HepG2 (cell line): ENCODE measurements at regions not wholly inside any gene's neighbourhood (a gene's known extent, or its start where the extent isn't known, plus 50 kb on each side); places are given as distances from the start of the nearest gene placed in this dataset.

Experiments
- CREM ChIP-seq, 2 experiments: sonication (generic) in 1 of 2; formaldehyde crosslinking in 1 of 2; IDR thresholded peaks; 2 replicates each; pipeline versions ENCODE4 v1.4.0 to v1.6.1; 2016 to 2020; ENCODE audit warnings: antibody characterized with exemption in 1 of 2, mild to moderate bottlenecking in 1 of 2, missing genetic modification reagents in 1 of 2
- FOXC1 ChIP-seq: sonication (generic); formaldehyde crosslinking; IDR thresholded peaks from 2 replicates; pipeline ENCODE4 v1.8.0; 2022; ENCODE audit warnings: mild to moderate bottlenecking, missing genetic modification reagents, borderline replicate concordance
- FOXJ3 ChIP-seq: sonication (generic); formaldehyde crosslinking; IDR thresholded peaks from 2 replicates; pipeline ENCODE4 v1.4.0; 2020; ENCODE audit warnings: missing genetic modification reagents, mild to moderate bottlenecking, borderline replicate concordance
- ISL2 ChIP-seq: sonication (generic); formaldehyde crosslinking; IDR thresholded peaks from 2 replicates; pipeline ENCODE4 v1.5.0; 2020; ENCODE audit warnings: missing genetic modification reagents
- ISX ChIP-seq: sonication (generic); formaldehyde crosslinking; conservative IDR thresholded peaks from 2 replicates; pipeline ENCODE4 v1.5.0; 2020; ENCODE audit warnings: missing genetic modification reagents
- JUN ChIP-seq: sonication (generic); formaldehyde crosslinking; IDR thresholded peaks from 2 replicates; pipeline ENCODE4 v1.4.0; 2020; ENCODE audit warnings: mild to moderate bottlenecking, missing genetic modification reagents
- JUND ChIP-seq: sonication (generic); formaldehyde crosslinking; IDR thresholded peaks from 2 replicates; pipeline ENCODE4 v1.8.0; 2022; ENCODE audit warnings: mild to moderate bottlenecking, missing genetic modification reagents
- MAFF ChIP-seq: IDR thresholded peaks from 2 replicates; pipeline ENCODE4 v1.6.1; 2011; ENCODE audit warnings: low read depth, low read length, improper control_type of control experiment
- NCOA2 ChIP-seq: sonication (generic); formaldehyde crosslinking; IDR thresholded peaks from 2 replicates; pipeline ENCODE4 v1.8.0; 2022; ENCODE audit warnings: inconsistent platforms
- SNRNP70 ChIP-seq: fragments of 200-400 bp; formaldehyde crosslinking; IDR thresholded peaks from 2 replicates; pipeline ENCODE4 v1.6.1; 2017; ENCODE audit warnings: mild to moderate bottlenecking, low read depth, low read length, moderate library complexity
- TBX2 ChIP-seq: sonication (generic); formaldehyde crosslinking; IDR thresholded peaks from 2 replicates; pipeline ENCODE4 v1.5.0; 2020; ENCODE audit warnings: missing genetic modification reagents, mild to moderate bottlenecking, borderline replicate concordance
- ZBTB38 ChIP-seq: sonication (generic); formaldehyde crosslinking; IDR thresholded peaks from 2 replicates; pipeline ENCODE4 v1.5.1; 2020; ENCODE audit warnings: mild to moderate bottlenecking, missing genetic modification reagents
- ZFP37 ChIP-seq: sonication (generic); formaldehyde crosslinking; IDR thresholded peaks from 2 replicates; pipeline ENCODE4 v1.4.0; 2020; ENCODE audit warnings: missing genetic modification reagents, borderline replicate concordance
- ZFY ChIP-seq: sonication (generic); formaldehyde crosslinking; IDR thresholded peaks from 2 replicates; pipeline ENCODE4 v1.4.0; 2020; ENCODE audit warnings: missing genetic modification reagents
- ZNF143 ChIP-seq: sonication (generic); formaldehyde crosslinking; IDR thresholded peaks from 2 replicates; pipeline ENCODE4 v1.4.0; 2020; ENCODE audit warnings: missing genetic modification reagents
- ZNF414 ChIP-seq: sonication (generic); formaldehyde crosslinking; IDR thresholded peaks from 2 replicates; pipeline ENCODE4 v1.5.0; 2020; ENCODE audit warnings: missing genetic modification reagents
- ZNF501 ChIP-seq: sonication (generic); formaldehyde crosslinking; IDR thresholded peaks from 2 replicates; pipeline ENCODE4 v1.5.1; 2020; ENCODE audit warnings: mild to moderate bottlenecking, moderate library complexity, missing genetic modification reagents
- ZNF546 ChIP-seq: sonication (generic); formaldehyde crosslinking; conservative IDR thresholded peaks from 2 replicates; pipeline ENCODE4 v1.8.1; 2023; ENCODE audit warnings: mild to moderate bottlenecking, missing genetic modification reagents
- ZNF616 ChIP-seq: sonication (generic); formaldehyde crosslinking; IDR thresholded peaks from 2 replicates; pipeline ENCODE4 v1.5.0; 2020; ENCODE audit warnings: low read depth, mild to moderate bottlenecking, missing genetic modification reagents
- ZNF772 ChIP-seq: sonication (generic); formaldehyde crosslinking; IDR thresholded peaks from 2 replicates; pipeline ENCODE4 v1.5.0; 2020; ENCODE audit warnings: mild to moderate bottlenecking, missing genetic modification reagents
- TF ChIP-seq, protein P1 (sequence below): sonication (generic); formaldehyde crosslinking; IDR thresholded peaks from 2 replicates; pipeline ENCODE4 v1.8.1; 2022; ENCODE audit warnings: low read depth, mild to moderate bottlenecking, missing genetic modification reagents
- TF ChIP-seq, protein P2 (sequence below): sonication (generic); formaldehyde crosslinking; IDR thresholded peaks from 2 replicates; pipeline ENCODE4 v1.4.0; 2020; ENCODE audit warnings: missing genetic modification reagents, borderline replicate concordance

GRCh38 chr13:26961890-26962615 lies 201.5 kb upstream of the GPR12 start (continued):
- TF ChIP-seq ZNF546 (CRISPR knock-in tag), result no peak
- peak; percentile 72 for TF ChIP-seq ZFY (CRISPR knock-in tag)
- peak; percentile 43; the same call in 1 of the 2 replicates for TF ChIP-seq ZNF414
- TF ChIP-seq ISL2 (CRISPR knock-in tag), result peak; percentile 69; the same call in 1 of the 2 replicates
- peak; percentile 62 for TF ChIP-seq JUND (CRISPR knock-in tag)
- TF ChIP-seq ZFP37 (CRISPR knock-in tag), result peak; percentile 76; the same call in 1 of the 2 replicates
- TF ChIP-seq, protein P1, sequence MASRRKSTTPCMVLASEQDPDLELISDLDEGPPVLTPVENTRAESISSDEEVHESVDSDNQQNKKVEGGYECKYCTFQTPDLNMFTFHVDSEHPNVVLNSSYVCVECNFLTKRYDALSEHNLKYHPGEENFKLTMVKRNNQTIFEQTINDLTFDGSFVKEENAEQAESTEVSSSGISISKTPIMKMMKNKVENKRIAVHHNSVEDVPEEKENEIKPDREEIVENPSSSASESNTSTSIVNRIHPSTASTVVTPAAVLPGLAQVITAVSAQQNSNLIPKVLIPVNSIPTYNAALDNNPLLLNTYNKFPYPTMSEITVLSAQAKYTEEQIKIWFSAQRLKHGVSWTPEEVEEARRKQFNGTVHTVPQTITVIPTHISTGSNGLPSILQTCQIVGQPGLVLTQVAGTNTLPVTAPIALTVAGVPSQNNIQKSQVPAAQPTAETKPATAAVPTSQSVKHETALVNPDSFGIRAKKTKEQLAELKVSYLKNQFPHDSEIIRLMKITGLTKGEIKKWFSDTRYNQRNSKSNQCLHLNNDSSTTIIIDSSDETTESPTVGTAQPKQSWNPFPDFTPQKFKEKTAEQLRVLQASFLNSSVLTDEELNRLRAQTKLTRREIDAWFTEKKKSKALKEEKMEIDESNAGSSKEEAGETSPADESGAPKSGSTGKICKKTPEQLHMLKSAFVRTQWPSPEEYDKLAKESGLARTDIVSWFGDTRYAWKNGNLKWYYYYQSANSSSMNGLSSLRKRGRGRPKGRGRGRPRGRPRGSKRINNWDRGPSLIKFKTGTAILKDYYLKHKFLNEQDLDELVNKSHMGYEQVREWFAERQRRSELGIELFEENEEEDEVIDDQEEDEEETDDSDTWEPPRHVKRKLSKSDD (CRISPR knock-in tag), result no peak
- TF ChIP-seq NCOA2 (CRISPR knock-in tag), result peak; percentile 52; the same call in 1 of the 2 replicates
- TF ChIP-seq ZNF143, result 0 out of 2 replicates have a peak, but pooled peaks have one; percentile 9
- TF ChIP-seq JUN, result peak; percentile 91
- peak; percentile 73 for TF ChIP-seq ZNF772 (CRISPR knock-in tag)
- TF ChIP-seq TBX2 (CRISPR knock-in tag), result peak; percentile 98
- TF ChIP-seq FOXJ3 (CRISPR knock-in tag), result peak; percentile 55; the same call in 1 of the 2 replicates
- peak; percentile 55; the same call in 1 of the 2 replicates for TF ChIP-seq CREM (IDR thresholded peaks at IDR 0.05)
- TF ChIP-seq CREM (CRISPR knock-in tag; IDR thresholded peaks at IDR 0.05), result no peak
- TF ChIP-seq ISX (CRISPR knock-in tag), result 0 out of 2 replicates have a peak, but pooled peaks have one; percentile 31
- peak; percentile 73; the same call in 1 of the 2 replicates for TF ChIP-seq ZNF501 (CRISPR knock-in tag)
- no peak for TF ChIP-seq ZNF616 (CRISPR knock-in tag)
- TF ChIP-seq SNRNP70, result no peak
- no peak for TF ChIP-seq FOXC1
- TF ChIP-seq ZBTB38, result peak; percentile 72; the same call in 1 of the 2 replicates
- no peak for TF ChIP-seq MAFF
- TF ChIP-seq, protein P2, sequence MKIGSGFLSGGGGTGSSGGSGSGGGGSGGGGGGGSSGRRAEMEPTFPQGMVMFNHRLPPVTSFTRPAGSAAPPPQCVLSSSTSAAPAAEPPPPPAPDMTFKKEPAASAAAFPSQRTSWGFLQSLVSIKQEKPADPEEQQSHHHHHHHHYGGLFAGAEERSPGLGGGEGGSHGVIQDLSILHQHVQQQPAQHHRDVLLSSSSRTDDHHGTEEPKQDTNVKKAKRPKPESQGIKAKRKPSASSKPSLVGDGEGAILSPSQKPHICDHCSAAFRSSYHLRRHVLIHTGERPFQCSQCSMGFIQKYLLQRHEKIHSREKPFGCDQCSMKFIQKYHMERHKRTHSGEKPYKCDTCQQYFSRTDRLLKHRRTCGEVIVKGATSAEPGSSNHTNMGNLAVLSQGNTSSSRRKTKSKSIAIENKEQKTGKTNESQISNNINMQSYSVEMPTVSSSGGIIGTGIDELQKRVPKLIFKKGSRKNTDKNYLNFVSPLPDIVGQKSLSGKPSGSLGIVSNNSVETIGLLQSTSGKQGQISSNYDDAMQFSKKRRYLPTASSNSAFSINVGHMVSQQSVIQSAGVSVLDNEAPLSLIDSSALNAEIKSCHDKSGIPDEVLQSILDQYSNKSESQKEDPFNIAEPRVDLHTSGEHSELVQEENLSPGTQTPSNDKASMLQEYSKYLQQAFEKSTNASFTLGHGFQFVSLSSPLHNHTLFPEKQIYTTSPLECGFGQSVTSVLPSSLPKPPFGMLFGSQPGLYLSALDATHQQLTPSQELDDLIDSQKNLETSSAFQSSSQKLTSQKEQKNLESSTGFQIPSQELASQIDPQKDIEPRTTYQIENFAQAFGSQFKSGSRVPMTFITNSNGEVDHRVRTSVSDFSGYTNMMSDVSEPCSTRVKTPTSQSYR (CRISPR knock-in tag), result no peak
